Psoas muscle (tissue), 7 donors: ENCODE measurements at regions not wholly inside any gene's neighbourhood (a gene's known extent, or its start where the extent isn't known, plus 50 kb on each side); places are given as distances from the start of the nearest gene placed in this dataset.
A peak's percentile ranks its signal among the peaks of the same experiment; 100 is the strongest.

Source experiments
- ATAC-seq, 4 donors: fragments of 200-7000 bp; cut with Tn5 transposase; one replicate each; pipeline ENCODE4 v1.9.1; 2020; ENCODE audit warnings: moderate library complexity in 3 of 4, mild to moderate bottlenecking in 2 of 4
- DNase-seq, 2 donors: peaks; one replicate each; pipeline ENCODE4 v3.0.0-alpha.2; 2020
- H3K27ac ChIP-seq: fragments of 200-600 bp; one replicate; pipeline ENCODE4 v1.8.0; 2022
- H3K27me3 ChIP-seq, 3 donors: fragments of 200-600 bp in 1 of 3; one replicate each; pipeline versions ENCODE4 v1.6.1 to v1.8.0; 2013 to 2022; ENCODE audit warnings: low read length in 2 of 3, mild to moderate bottlenecking in 2 of 3, moderate library complexity in 1 of 3; ENCODE audit not compliant: insufficient read depth in 3 of 3
- H3K36me3 ChIP-seq, 2 donors: fragments of 200-600 bp in 1 of 2; one replicate each; pipeline versions ENCODE4 v1.6.1 to v1.8.0; 2013 to 2022; ENCODE audit warnings: low read depth in 1 of 2, mild to moderate bottlenecking in 1 of 2, moderate library complexity in 1 of 2; ENCODE audit not compliant: insufficient read depth in 1 of 2
- H3K4me1 ChIP-seq: fragments of 200-600 bp; one replicate; pipeline ENCODE4 v1.8.0; 2022
- H3K4me3 ChIP-seq: fragments of 200-600 bp; one replicate; pipeline ENCODE4 v1.8.0; 2022; ENCODE audit warnings: mild to moderate bottlenecking
- H3K9me3 ChIP-seq: fragments of 200-600 bp; one replicate; pipeline ENCODE4 v1.8.0; 2022
- CTCF ChIP-seq: fragments of 200-600 bp; IDR thresholded peaks from one replicate; pipeline ENCODE4 v1.8.0; 2022; ENCODE audit warnings: antibody characterized with exemption
- WGBS, 3 donors: extraction: QIAGEN DNeasy Blood & Tissue Kit; methylation state at CpG; one replicate each; pipeline versions ENCODE4 v1.1.6 to v1.1.7; 2013; 5-methylcytosine and 5-hydroxymethylcytosine counted together
- intact Hi-C, 2 donors: fragments of 100-400 bp; cut with DNase I; formaldehyde crosslinking; loops; one replicate each; pipeline versions ENCODE4 v1.11.0 to v1.14.2; 2022
- donor health status: healthy with polysubstance abuse.
- donor health status: DM: no; HTN: no; CAD: no; lungs with moderate emphysema.
- donor health status: Bipolar disorder and iron deficiency.
- donor health status: healthy.
- donor health status: DM: yes; HTN: yes; CAD: no.
- donor health status: DM: no; HTN: no; CAD: no.
- donor health status: DM: yes; HTN: yes; CAD: no.

GRCh38 chr3:99532246-99532645, 106.1 kb upstream of the COL8A1 start:
- H3K9me3 ChIP-seq: no peaks in the 10 kb centered on the region
- H3K27me3 ChIP-seq: no peaks in the 10 kb centered on the region
- DNase-seq (no peak), ATAC-seq (no peak)
- H3K4me3 ChIP-seq: no peak overlapping the region
- 24 to 41% (median 39%) methylated on average over 2 of the region's 2 CpGs for WGBS, 3 donors
- no peak overlapping the region for H3K27ac ChIP-seq
- no peaks in the 10 kb centered on the region for H3K36me3 ChIP-seq
- intact Hi-C loops: no loop called here
- peak; percentile 29 for TF ChIP-seq CTCF
- H3K4me1 ChIP-seq: no peaks in the 10 kb centered on the region

DNA sequence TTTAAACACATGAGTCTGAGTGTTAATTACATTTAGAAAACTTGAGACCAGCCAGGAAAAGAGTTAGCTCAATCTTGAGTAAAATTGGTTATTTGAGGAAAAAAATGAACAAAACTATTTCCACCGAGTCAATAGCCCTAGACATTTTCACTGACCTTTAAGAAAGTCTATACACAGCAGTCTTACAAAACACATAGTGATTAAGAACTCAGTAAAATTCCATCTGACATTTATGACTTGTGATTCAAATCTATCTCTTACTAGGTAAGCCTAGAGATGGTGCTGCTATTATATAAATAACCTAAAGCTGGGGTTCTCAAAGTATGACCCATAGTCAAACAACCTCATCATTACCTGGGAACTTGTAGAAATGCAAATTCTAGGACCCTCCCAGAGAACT, 109.1 kb upstream of the COL8A1 start:
- intact Hi-C loops: no loop called here
- 71 to 81% (median 76%) methylated on average over 1 of the region's 1 CpG for whole genome bisulfite sequencing, 3 donors
- H3K27me3 ChIP-seq: no peaks in the 10 kb centered on the region
- H3K4me1 ChIP-seq: no peaks in the 10 kb centered on the region
- no peak for ATAC-seq
- no peaks in the 10 kb centered on the region for H3K36me3 ChIP-seq
- H3K27ac ChIP-seq: no peak overlapping the region
- no peak overlapping the region for H3K4me3 ChIP-seq
- no peak for DNase-seq
- TF ChIP-seq CTCF: no peak
- no peaks in the 10 kb centered on the region for H3K9me3 ChIP-seq

DNA sequence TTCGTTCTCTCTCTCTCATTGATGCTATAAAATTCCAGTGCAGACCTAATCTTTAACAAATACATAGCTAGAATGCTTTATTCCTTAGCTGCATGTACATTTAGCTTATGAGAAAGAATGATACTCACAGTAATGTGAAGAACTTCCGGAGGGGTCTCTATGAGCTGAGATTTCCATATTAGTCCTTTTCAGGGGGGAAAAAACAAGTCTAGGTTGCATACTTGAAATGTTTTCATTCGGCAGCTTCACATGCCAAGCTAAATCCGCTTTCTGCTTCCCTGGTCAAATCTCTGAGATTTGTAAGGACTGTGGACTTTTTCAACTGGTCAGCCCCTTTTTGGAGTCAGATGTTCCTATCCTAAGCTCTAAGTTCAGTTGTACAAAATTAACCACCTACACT, 111.5 kb upstream of the COL8A1 start:
- DNase-seq: no peak
- intact Hi-C loops: no loop called here
- no peaks in the 10 kb centered on the region for H3K36me3 ChIP-seq
- H3K27ac ChIP-seq: no peak overlapping the region
- no peaks in the 10 kb centered on the region for H3K27me3 ChIP-seq
- H3K9me3 ChIP-seq: no peaks in the 10 kb centered on the region
- no peaks in the 10 kb centered on the region for H3K4me1 ChIP-seq
- no peak overlapping the region for H3K4me3 ChIP-seq
- WGBS, 3 donors: 59 to 63% (median 63%) methylated on average over 4 of the region's 4 CpGs
- ATAC-seq: no peak
- TF ChIP-seq CTCF: no peak

DNA sequence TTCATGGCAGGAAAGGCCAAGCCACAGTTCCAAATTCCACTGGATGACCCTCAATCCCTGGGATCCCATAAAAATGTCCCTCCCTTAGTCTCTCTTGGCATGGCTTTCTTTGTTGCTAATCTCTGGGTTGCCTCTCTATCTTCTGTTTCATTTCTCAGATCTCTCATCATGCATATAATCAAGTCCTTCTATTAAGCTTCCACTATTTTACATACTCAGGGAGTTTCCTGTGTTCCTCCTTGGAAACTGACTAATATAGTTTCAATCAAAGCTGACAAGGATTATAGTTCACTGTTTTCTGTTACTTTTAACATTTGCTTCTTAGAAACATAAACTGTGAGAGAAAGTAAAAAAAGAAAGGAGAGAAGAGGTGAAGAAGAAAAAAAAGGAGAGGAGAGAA, 113.8 kb upstream of the COL8A1 start:
- Histone ChIP-seq H3K4me3 (no peak overlapping the region), H3K27ac (no peak overlapping the region)

More for the DNA sequence above, 113.8 kb upstream of the COL8A1 start:
- DNase-seq (no peak), ATAC-seq (no peak)
- H3K36me3 ChIP-seq: no peaks in the 10 kb centered on the region
- no peaks in the 10 kb centered on the region for H3K4me1 ChIP-seq
- intact Hi-C loops: no loop called here
- H3K9me3 ChIP-seq: no peaks in the 10 kb centered on the region
- no peaks in the 10 kb centered on the region for H3K27me3 ChIP-seq
- TF ChIP-seq CTCF: no peak
